Osteocyte (in vitro differentiated cells): ENCODE measurements at regions not wholly inside any gene's neighbourhood (a gene's known extent, or its start where the extent isn't known, plus 50 kb on each side); places are given as distances from the start of the nearest gene placed in this dataset.

Experiments used
- DNase-seq: peaks from one replicate; pipeline ENCODE4 v3.0.0; 2021; ENCODE audit warnings: mixed read lengths; ENCODE audit not compliant: unreplicated experiment; ENCODE audit errors: extremely low spot score
- H3K27ac Mint-ChIP-seq: one replicate; pipeline ENCODE4 v1.8.0; 2021; ENCODE audit warnings: mild to moderate bottlenecking, mixed read lengths; ENCODE audit not compliant: unreplicated experiment
- H3K27me3 Mint-ChIP-seq: one replicate; pipeline ENCODE4 v1.8.0; 2021; ENCODE audit warnings: mixed read lengths; ENCODE audit not compliant: unreplicated experiment
- H3K36me3 Mint-ChIP-seq: one replicate; pipeline ENCODE4 v1.8.0; 2021; ENCODE audit warnings: mixed read lengths; ENCODE audit not compliant: unreplicated experiment
- H3K4me1 Mint-ChIP-seq: one replicate; pipeline ENCODE4 v1.8.0; 2021; ENCODE audit warnings: mixed read lengths; ENCODE audit not compliant: unreplicated experiment
- H3K4me3 Mint-ChIP-seq: one replicate; pipeline ENCODE4 v1.8.0; 2021; ENCODE audit warnings: mild to moderate bottlenecking, moderate library complexity, mixed read lengths; ENCODE audit not compliant: unreplicated experiment
- H3K9me3 Mint-ChIP-seq: one replicate; pipeline ENCODE4 v1.8.0; 2021; ENCODE audit warnings: mixed read lengths; ENCODE audit not compliant: unreplicated experiment
- TF ChIP-seq, protein P1 (sequence below): fragments of 200-600 bp; sonication (generic); IDR thresholded peaks from 2 replicates; pipeline ENCODE4 v1.5.0; 2021; ENCODE audit warnings: antibody characterized with exemption, mild to moderate bottlenecking, moderate library complexity

DNA sequence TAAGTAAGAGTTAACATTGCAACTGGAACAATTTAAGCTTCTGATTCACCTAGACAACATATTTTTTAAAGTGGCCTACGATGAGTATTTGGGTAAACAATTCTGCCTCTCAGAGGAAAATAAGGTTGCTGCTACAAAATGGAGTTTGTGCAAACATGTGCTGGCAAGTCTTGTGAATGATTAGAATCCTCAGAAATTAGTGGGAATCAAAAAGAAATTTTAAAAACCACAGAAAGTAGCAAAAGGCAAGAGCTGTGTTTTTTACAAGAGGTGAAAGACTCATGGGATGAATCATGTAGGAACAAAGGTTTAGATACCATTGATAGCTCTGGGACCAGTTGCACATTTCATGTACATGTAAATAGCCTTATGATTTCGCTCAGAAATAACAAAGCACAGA is 561.6 kb downstream of the TAF11L14 start:
- no peak for DNase-seq
- no peak overlapping the region for H3K27ac Mint-ChIP-seq
- TF ChIP-seq, protein P1, sequence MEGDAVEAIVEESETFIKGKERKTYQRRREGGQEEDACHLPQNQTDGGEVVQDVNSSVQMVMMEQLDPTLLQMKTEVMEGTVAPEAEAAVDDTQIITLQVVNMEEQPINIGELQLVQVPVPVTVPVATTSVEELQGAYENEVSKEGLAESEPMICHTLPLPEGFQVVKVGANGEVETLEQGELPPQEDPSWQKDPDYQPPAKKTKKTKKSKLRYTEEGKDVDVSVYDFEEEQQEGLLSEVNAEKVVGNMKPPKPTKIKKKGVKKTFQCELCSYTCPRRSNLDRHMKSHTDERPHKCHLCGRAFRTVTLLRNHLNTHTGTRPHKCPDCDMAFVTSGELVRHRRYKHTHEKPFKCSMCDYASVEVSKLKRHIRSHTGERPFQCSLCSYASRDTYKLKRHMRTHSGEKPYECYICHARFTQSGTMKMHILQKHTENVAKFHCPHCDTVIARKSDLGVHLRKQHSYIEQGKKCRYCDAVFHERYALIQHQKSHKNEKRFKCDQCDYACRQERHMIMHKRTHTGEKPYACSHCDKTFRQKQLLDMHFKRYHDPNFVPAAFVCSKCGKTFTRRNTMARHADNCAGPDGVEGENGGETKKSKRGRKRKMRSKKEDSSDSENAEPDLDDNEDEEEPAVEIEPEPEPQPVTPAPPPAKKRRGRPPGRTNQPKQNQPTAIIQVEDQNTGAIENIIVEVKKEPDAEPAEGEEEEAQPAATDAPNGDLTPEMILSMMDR = no peak
- H3K4me1 Mint-ChIP-seq = no peaks in the 10 kb centered on the region
- H3K4me3 Mint-ChIP-seq = no peak overlapping the region
- H3K27me3 Mint-ChIP-seq = peaks cover 7% of the 10 kb centered on the region
- no peaks in the 10 kb centered on the region for H3K36me3 Mint-ChIP-seq
- H3K9me3 Mint-ChIP-seq = peaks cover 12% of the 10 kb centered on the region

DNA sequence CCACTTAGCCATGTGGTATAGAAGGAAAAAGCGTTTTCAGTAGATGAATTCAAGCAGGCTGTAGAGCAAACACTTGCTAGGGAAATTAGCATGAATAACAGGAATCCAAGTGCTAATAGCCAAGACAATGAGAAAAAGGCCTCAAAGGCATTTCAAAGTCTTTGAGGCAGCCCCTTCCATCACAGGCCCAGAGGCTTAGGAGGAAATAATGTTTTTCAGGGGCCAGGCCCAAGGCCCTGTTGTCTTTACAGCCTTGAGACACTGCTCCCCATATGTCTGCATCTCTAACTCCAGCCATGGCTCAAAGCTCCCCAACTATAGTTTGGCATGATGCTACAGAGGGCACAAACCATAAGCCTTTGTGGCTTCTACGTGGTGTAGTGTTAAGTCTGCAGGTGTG is 563.5 kb downstream of the TAF11L14 start:
- H3K9me3 Mint-ChIP-seq = peaks cover 8% of the 10 kb centered on the region
- no peak overlapping the region for H3K4me3 Mint-ChIP-seq

DNA sequence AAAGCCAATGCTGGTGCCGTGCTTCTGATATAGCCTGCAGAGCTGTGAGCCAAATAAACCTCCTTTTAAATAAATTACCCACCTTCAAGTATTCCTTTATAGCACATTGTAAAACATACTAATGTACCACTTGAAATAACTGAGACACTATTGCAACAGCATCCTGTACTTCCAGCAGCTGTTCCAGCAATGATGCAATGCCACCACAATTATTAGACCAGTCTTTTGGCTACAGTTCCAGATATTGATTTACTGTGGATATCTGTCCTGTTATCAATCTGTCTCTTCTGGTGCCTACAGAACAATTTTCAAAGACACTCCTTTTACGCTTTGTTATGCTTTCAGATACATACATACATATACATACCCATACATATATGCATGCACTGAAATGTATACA is 567.9 kb downstream of the TAF11L14 start:
- Mint-ChIP-seq H3K36me3 (no peaks in the 10 kb centered on the region), H3K27ac (no peak overlapping the region), H3K27me3 (peaks cover 8% of the 10 kb centered on the region), H3K4me3 (no peak overlapping the region), H3K4me1 (no peaks in the 10 kb centered on the region), H3K9me3 (peaks cover 4% of the 10 kb centered on the region)
- no peak for DNase-seq
- TF ChIP-seq, protein P1 = no peak

More for the DNA sequence above, 563.5 kb downstream of the TAF11L14 start:
- Mint-ChIP-seq H3K27me3 (peaks cover 9% of the 10 kb centered on the region), H3K4me1 (no peaks in the 10 kb centered on the region), H3K27ac (no peak overlapping the region), H3K36me3 (no peaks in the 10 kb centered on the region)
- TF ChIP-seq, protein P1 = no peak
- DNase-seq = no peak

DNA sequence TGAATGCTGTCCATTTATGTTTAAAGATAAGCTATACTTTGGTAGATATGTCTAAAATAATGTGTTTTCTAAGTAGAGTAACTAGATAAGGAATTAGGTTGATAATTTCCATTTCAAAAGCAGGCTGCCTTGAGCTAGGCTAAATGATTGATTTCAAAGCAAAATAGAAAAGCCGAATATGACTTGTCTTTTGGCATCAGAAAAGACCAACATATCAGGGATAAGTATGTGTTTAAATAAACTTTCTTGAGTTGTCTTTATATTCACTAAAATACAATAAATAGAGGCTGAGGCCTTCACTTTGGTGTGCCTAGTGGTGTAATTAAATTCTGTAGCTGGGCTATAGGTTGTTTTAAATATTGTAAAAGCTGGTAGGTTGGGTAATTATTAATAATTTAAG is 569.0 kb downstream of the TAF11L14 start:
- Mint-ChIP-seq H3K27ac (no peak overlapping the region), H3K27me3 (peaks cover 8% of the 10 kb centered on the region), H3K9me3 (no peaks in the 10 kb centered on the region), H3K4me1 (no peaks in the 10 kb centered on the region), H3K4me3 (no peak overlapping the region), H3K36me3 (no peaks in the 10 kb centered on the region)
- no peak for DNase-seq
- TF ChIP-seq, protein P1 = no peak

DNA sequence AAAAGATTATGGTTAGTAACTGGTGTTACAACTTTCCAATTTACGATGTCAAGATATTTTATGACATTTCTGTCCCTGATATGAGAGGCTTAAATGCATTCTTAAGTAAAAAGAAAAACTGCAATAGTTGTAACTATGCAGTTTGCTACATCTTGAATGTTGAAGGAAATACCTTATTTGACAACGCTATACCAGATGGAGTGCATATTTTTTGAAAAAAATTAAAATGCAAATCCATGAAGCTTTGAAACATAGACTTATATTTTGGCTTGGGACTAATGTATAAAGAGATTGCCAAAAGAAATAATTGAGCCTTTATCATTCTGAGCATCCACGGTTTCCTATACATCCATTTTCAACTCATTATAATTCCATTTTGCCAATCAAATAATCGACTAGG is 579.4 kb downstream of the TAF11L14 start:
- H3K4me1 Mint-ChIP-seq = peaks cover 2% of the 10 kb centered on the region
- peaks cover 2% of the 10 kb centered on the region for H3K36me3 Mint-ChIP-seq
- no peak overlapping the region for H3K27ac Mint-ChIP-seq
- H3K9me3 Mint-ChIP-seq = peaks cover 3% of the 10 kb centered on the region
- H3K27me3 Mint-ChIP-seq = no peaks in the 10 kb centered on the region
- DNase-seq = no peak
- no peak overlapping the region for H3K4me3 Mint-ChIP-seq
- TF ChIP-seq, protein P1 = no peak
